Sigmoid colon (tissue), 4 donors: ENCODE measurements at regions not wholly inside any gene's neighbourhood (a gene's known extent, or its start where the extent isn't known, plus 50 kb on each side); places are given as distances from the start of the nearest gene placed in this dataset.

Experiments used
- EP300 ChIP-seq, 4 donors: sonication (generic); formaldehyde crosslinking; IDR thresholded peaks; one replicate each; pipeline ENCODE4 v1.6.1; 2017; ENCODE audit warnings: antibody characterized with exemption in 4 of 4
- POLR2AphosphoS5 ChIP-seq, 4 donors: sonication (generic); formaldehyde crosslinking; IDR thresholded peaks; one replicate each; pipeline ENCODE4 v1.6.1; 2017; ENCODE audit warnings: antibody characterized with exemption in 4 of 4
- TF ChIP-seq, protein P1 (sequence below), 4 experiments: fragments of 450-650 bp in 3 of 4; fragments of 200-600 bp in 1 of 4; IDR thresholded peaks; one replicate each; pipeline ENCODE4 v1.5.1; 2016 to 2019; ENCODE audit warnings: antibody characterized with exemption in 4 of 4, mild to moderate bottlenecking in 3 of 4, moderate library complexity in 2 of 4

DNA sequence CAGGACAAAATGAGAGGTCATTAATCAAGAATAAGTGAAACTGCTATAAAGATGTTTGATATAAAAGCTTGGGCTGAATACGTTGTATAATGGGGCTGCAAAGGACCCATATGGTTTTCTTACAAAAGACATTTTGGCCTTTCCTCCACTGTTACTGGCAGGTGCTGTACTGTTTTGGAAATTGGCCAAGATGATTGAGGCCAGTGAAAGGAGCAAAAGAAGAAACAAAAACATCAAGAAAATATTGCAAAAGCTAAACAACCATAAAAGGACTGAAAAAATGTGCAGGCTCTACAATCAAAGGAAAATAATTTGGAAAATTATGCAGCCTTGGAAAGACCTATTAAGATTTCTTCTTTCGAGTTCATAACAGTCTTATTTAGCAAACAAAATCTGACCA lies 222.2 kb upstream of the PPP1R2C start:
- TF ChIP-seq POLR2AphosphoS5 (IDR thresholded peaks at IDR 0.05) (no peak), EP300 (IDR thresholded peaks at IDR 0.05) (no peak)
- TF ChIP-seq, protein P1, sequence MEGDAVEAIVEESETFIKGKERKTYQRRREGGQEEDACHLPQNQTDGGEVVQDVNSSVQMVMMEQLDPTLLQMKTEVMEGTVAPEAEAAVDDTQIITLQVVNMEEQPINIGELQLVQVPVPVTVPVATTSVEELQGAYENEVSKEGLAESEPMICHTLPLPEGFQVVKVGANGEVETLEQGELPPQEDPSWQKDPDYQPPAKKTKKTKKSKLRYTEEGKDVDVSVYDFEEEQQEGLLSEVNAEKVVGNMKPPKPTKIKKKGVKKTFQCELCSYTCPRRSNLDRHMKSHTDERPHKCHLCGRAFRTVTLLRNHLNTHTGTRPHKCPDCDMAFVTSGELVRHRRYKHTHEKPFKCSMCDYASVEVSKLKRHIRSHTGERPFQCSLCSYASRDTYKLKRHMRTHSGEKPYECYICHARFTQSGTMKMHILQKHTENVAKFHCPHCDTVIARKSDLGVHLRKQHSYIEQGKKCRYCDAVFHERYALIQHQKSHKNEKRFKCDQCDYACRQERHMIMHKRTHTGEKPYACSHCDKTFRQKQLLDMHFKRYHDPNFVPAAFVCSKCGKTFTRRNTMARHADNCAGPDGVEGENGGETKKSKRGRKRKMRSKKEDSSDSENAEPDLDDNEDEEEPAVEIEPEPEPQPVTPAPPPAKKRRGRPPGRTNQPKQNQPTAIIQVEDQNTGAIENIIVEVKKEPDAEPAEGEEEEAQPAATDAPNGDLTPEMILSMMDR (IDR thresholded peaks at IDR 0.05): no peak
